PFSK-1 (cell line): ENCODE measurements at regions not wholly inside any gene's neighbourhood (a gene's known extent, or its start where the extent isn't known, plus 50 kb on each side); places are given as distances from the start of the nearest gene placed in this dataset.

Experiments
- FOXP2 ChIP-seq: optimal IDR thresholded peaks from 2 replicates; pipeline ENCODE3; 2011; ENCODE audit warnings: borderline replicate concordance, control low read depth, inconsistent platforms; ENCODE audit not compliant: insufficient read depth; ENCODE audit errors: extremely low read length, extremely low read depth
- POLR2AphosphoS5 ChIP-seq: IDR thresholded peaks from 2 replicates; pipeline ENCODE4 v1.6.1; 2012; ENCODE audit warnings: low read depth, mild to moderate bottlenecking, control low read depth, low read length, moderate library complexity
- SIN3A ChIP-seq: IDR thresholded peaks from 2 replicates; pipeline ENCODE4 v1.6.1; 2012; ENCODE audit warnings: mild to moderate bottlenecking, low read length, moderate library complexity, borderline replicate concordance; ENCODE audit not compliant: insufficient read depth
- TAF1 ChIP-seq: IDR thresholded peaks from 2 replicates; pipeline ENCODE4 v1.6.1; 2012; ENCODE audit warnings: low read length, control low read depth, borderline replicate concordance; ENCODE audit not compliant: insufficient read depth
- TF ChIP-seq, protein P1 (sequence below), 2 experiments: IDR thresholded peaks; 2 replicates each; pipeline versions ENCODE4 v1.6.1 to v1.8.0; 2011 to 2012; ENCODE audit warnings: low read depth in 2 of 2, low read length in 2 of 2, control low read depth in 1 of 2, inconsistent platforms in 1 of 2, mild to moderate bottlenecking in 1 of 2, moderate library complexity in 1 of 2; ENCODE audit not compliant: insufficient read depth in 1 of 2

DNA sequence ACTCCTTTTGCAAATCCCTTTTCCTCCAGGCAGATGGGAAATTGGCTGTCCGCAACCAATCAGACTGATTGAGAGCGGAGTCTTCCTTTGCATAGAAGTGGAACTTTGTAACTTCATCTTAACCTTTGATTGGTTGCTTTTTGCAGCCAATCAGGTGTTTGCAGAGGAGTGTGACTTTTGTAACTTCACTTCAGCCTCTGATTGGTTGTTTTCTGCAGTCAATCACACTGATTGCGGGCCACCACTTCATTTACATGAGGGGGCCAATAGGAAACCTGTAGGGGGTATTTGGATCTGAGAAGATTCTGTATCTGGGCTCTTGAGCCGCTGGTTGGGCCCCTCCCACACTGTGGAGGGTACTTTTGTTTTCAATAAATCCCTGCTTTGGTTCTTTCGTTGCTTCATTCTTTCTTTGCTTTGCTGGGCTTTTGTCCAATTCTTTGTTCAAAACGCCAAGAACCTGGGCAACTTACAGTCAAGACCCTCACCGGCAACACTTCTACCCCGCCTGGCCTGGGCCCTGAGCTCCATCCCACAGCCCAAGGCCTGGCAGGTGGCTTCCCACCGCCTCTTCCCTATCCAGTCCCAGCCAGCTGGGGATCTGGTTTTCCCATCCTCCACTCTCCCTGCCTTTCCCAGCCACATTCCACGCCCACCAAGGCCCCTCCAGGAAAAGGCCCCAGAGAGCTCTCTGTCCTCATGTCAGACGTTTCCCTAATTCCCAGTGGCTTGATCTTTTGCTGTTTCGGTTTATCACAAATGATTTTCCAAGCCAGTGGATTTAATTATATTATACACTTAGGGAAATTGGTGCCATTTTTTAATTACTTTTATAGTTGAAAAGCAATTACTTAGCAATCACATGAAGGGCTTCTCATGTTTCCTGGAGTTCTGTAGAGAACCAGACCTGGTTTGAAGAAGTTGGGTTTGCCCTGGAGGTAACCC, 110.2 kb upstream of the STX18 start:
- TF ChIP-seq POLR2AphosphoS5 (no peak), SIN3A (no peak), TAF1 (no peak), FOXP2 (no peak)
- TF ChIP-seq, protein P1, sequence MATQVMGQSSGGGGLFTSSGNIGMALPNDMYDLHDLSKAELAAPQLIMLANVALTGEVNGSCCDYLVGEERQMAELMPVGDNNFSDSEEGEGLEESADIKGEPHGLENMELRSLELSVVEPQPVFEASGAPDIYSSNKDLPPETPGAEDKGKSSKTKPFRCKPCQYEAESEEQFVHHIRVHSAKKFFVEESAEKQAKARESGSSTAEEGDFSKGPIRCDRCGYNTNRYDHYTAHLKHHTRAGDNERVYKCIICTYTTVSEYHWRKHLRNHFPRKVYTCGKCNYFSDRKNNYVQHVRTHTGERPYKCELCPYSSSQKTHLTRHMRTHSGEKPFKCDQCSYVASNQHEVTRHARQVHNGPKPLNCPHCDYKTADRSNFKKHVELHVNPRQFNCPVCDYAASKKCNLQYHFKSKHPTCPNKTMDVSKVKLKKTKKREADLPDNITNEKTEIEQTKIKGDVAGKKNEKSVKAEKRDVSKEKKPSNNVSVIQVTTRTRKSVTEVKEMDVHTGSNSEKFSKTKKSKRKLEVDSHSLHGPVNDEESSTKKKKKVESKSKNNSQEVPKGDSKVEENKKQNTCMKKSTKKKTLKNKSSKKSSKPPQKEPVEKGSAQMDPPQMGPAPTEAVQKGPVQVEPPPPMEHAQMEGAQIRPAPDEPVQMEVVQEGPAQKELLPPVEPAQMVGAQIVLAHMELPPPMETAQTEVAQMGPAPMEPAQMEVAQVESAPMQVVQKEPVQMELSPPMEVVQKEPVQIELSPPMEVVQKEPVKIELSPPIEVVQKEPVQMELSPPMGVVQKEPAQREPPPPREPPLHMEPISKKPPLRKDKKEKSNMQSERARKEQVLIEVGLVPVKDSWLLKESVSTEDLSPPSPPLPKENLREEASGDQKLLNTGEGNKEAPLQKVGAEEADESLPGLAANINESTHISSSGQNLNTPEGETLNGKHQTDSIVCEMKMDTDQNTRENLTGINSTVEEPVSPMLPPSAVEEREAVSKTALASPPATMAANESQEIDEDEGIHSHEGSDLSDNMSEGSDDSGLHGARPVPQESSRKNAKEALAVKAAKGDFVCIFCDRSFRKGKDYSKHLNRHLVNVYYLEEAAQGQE (IDR thresholded peaks at IDR 0.05; ENCODE audit: insufficient read depth in 1 of 2, low read depth in 2 of 2, low read length in 2 of 2), result no peak

- no peak for TF ChIP-seq POLR2AphosphoS5
- TF ChIP-seq FOXP2, result no peak
- TF ChIP-seq TAF1, result no peak
- TF ChIP-seq SIN3A, result no peak
- TF ChIP-seq, protein P1 (IDR thresholded peaks at IDR 0.05; ENCODE audit: insufficient read depth in 1 of 2, low read depth in 2 of 2, low read length in 2 of 2), result no peak
Measured at GRCh38 chr4:4647041-4647440, 105.2 kb upstream of the STX18 start.

GRCh38 chr4:4645743-4646142, 103.9 kb upstream of the STX18 start:
- TF ChIP-seq TAF1, result no peak

DNA sequence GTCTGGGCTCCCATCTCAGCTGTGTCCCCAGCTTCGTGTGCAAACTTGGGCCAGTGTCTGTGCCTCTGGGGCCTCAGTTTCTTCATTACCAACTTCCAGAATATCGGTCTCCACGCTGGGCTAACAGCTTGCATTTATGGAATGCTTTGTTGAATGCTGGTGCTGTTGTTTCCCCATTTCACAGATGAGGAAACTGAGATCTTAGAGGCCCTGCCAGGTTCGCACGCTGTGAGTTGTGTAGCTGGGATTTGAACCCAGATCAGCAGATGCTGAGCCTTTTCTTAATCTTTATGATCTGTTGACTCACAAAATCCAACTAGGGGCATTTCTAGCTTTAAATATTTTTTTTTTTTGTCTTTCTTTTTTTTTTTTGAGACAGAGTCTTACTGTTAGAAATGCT, 101.5 kb upstream of the STX18 start:
- TF ChIP-seq, protein P1 (IDR thresholded peaks at IDR 0.05; ENCODE audit: insufficient read depth in 1 of 2, low read depth in 2 of 2, low read length in 2 of 2), result no peak
- TF ChIP-seq TAF1 (no peak), SIN3A (no peak), FOXP2 (no peak), POLR2AphosphoS5 (no peak)

- TF ChIP-seq TAF1 (no peak), SIN3A (no peak), FOXP2 (no peak), POLR2AphosphoS5 (no peak)
- TF ChIP-seq, protein P1 (IDR thresholded peaks at IDR 0.05; ENCODE audit: insufficient read depth in 1 of 2, low read depth in 2 of 2, low read length in 2 of 2), result no peak
Measured at GRCh38 chr4:4642496-4643000, 100.7 kb upstream of the STX18 start.
